ENCODE measurements at regions not wholly inside any gene's neighbourhood (a gene's known extent, or its start where the extent isn't known, plus 50 kb on each side); places are given as distances from the start of the nearest gene placed in this dataset.

DNA sequence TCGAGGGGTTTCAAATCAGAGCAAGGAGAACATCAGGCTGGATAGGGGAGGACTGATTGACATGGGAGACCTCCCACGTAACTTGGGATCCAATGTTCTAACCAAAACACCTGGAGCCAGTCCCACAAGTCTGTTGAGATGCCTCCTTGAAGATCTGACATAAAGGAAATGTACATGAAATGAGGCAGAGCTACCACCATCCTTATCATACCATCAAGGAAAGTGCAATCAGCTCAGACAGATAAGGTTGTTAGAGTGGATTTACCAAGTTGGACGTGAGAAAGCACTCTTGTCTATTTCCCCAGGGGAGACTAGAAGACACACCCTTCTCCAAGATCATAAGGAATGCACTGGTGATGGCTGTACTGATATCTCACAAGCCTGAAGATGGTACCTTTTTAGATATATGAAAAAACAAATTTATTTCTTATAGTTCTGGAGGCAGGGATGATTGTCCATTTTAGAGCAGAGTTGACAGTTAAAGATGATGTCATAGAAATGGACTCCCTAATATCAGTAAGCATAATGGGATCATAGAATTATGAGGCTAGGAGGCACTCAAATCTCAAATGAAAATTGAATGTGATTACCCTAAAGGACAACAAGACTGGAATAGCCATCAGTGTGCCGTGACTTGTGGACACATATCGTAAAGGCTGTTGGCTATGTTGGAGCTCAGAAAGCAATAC is 129.1 kb upstream of the RAB4A start:
- TF ChIP-seq, protein P1, sequence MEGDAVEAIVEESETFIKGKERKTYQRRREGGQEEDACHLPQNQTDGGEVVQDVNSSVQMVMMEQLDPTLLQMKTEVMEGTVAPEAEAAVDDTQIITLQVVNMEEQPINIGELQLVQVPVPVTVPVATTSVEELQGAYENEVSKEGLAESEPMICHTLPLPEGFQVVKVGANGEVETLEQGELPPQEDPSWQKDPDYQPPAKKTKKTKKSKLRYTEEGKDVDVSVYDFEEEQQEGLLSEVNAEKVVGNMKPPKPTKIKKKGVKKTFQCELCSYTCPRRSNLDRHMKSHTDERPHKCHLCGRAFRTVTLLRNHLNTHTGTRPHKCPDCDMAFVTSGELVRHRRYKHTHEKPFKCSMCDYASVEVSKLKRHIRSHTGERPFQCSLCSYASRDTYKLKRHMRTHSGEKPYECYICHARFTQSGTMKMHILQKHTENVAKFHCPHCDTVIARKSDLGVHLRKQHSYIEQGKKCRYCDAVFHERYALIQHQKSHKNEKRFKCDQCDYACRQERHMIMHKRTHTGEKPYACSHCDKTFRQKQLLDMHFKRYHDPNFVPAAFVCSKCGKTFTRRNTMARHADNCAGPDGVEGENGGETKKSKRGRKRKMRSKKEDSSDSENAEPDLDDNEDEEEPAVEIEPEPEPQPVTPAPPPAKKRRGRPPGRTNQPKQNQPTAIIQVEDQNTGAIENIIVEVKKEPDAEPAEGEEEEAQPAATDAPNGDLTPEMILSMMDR (conservative IDR thresholded peaks at IDR 0.05): no peak
- TF ChIP-seq EZH2 (IDR thresholded peaks at IDR 0.05; ENCODE audit: low read depth): no peak
- no peaks in the 10 kb centered on the region for H4K20me1 ChIP-seq (ENCODE audit: insufficient read depth)
- H2AFZ ChIP-seq: no peak overlapping the region
- no peaks in the 10 kb centered on the region for H3F3A ChIP-seq (ENCODE audit: insufficient read depth, low read depth)
- ChIA-PET CTCF (no interaction called here), POLR2A (ENCODE audit: unreplicated experiment) (no interaction called here)
- no peaks in the 10 kb centered on the region for H3K9me2 ChIP-seq (ENCODE audit: insufficient read depth)
- no peaks in the 10 kb centered on the region for H3K79me2 ChIP-seq (ENCODE audit: low read depth)
- no peak overlapping the region for H3K4me2 ChIP-seq
- H3K4me1 ChIP-seq (replicated peaks; ENCODE audit: insufficient read depth): no peaks in the 10 kb centered on the region
- no peak overlapping the region for H3K27ac ChIP-seq
- H3K9me3 ChIP-seq (ENCODE audit: insufficient read depth, low read depth): no peaks in the 10 kb centered on the region
- H3K36me3 ChIP-seq (ENCODE audit: low read depth): no peaks in the 10 kb centered on the region
- no TSS peak for BruUV-seq (replicated peaks)
- peaks cover 89% of the 10 kb centered on the region for H3K27me3 ChIP-seq (ENCODE audit: insufficient read depth, low read depth)
- DNase-seq: no peak
- intact Hi-C loops (cut with micrococcal nuclease; ENCODE audit: unreplicated experiment): no loop called here
- no peak overlapping the region for H3K4me3 ChIP-seq

DNA sequence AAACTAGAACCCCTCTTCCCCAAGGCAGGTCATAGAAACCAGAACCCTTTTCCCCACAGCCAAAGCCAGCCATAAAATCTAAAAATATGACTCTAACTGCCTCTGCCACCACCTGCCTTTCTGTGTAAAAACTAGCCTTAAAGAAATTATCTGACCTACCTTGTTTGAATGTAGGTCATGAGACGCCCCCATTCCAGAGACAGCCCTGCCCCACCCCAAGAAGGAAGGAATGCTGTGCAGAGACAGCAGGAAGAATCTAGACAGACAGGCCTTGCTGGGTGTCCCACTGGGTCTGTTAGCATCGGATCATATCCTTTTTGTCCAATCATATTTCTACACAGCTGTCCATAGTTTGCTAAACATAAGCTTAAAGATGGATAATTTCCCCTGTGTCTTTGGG is 128.4 kb upstream of the RAB4A start:
- Histone ChIP-seq H3K4me1 (replicated peaks; ENCODE audit: insufficient read depth) (no peaks in the 10 kb centered on the region), H3K79me2 (ENCODE audit: low read depth) (no peaks in the 10 kb centered on the region), H4K20me1 (ENCODE audit: insufficient read depth) (no peaks in the 10 kb centered on the region), H2AFZ (no peak overlapping the region), H3K4me3 (no peak overlapping the region), H3K27me3 (ENCODE audit: insufficient read depth, low read depth) (peaks cover 92% of the 10 kb centered on the region), H3F3A (ENCODE audit: insufficient read depth, low read depth) (no peaks in the 10 kb centered on the region), H3K36me3 (ENCODE audit: low read depth) (no peaks in the 10 kb centered on the region), H3K27ac (no peak overlapping the region), H3K9me3 (ENCODE audit: insufficient read depth, low read depth) (no peaks in the 10 kb centered on the region), H3K9me2 (ENCODE audit: insufficient read depth) (no peaks in the 10 kb centered on the region), H3K4me2 (no peak overlapping the region)
- no TSS peak for BruUV-seq (replicated peaks)
- intact Hi-C loops (cut with micrococcal nuclease; ENCODE audit: unreplicated experiment): no loop called here
- TF ChIP-seq EZH2 (IDR thresholded peaks at IDR 0.05; ENCODE audit: low read depth): no peak
- TF ChIP-seq, protein P1 (conservative IDR thresholded peaks at IDR 0.05): no peak
- CTCF ChIA-PET: no interaction called here
- POLR2A ChIA-PET (ENCODE audit: unreplicated experiment): no interaction called here
- DNase-seq: no peak

DNA sequence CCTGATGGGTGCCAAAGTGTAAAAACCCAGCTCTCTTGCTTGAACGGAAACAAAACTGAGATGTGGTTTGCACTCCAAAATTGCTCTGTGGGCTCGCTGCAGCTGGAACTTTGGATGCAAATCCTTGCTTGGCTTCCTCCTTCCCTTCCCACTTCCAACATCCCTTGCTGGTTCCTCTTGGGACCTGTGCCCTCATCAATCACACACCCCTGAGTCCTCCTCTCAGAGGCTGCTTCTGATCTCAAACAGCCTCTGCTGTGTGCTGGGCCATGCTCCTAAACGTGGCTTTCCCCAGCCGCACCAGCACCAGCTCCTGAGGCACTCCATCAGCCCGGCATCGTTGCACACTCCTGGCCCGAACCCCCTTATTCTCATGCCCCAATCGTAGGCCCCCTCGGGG is 124.3 kb upstream of the RAB4A start:
- Histone ChIP-seq H3K79me2 (ENCODE audit: low read depth) (no peaks in the 10 kb centered on the region), H3F3A (ENCODE audit: insufficient read depth, low read depth) (no peaks in the 10 kb centered on the region), H3K4me1 (replicated peaks; ENCODE audit: insufficient read depth) (no peaks in the 10 kb centered on the region), H3K9me3 (ENCODE audit: insufficient read depth, low read depth) (no peaks in the 10 kb centered on the region), H3K4me2 (no peak overlapping the region), H4K20me1 (ENCODE audit: insufficient read depth) (peaks cover 5% of the 10 kb centered on the region), H3K36me3 (ENCODE audit: low read depth) (no peaks in the 10 kb centered on the region), H3K9me2 (ENCODE audit: insufficient read depth) (no peaks in the 10 kb centered on the region), H2AFZ (no peak overlapping the region), H3K27me3 (ENCODE audit: insufficient read depth, low read depth) (peaks cover 80% of the 10 kb centered on the region), H3K4me3 (no peak overlapping the region), H3K27ac (no peak overlapping the region)
- ChIA-PET CTCF (no interaction called here), POLR2A (ENCODE audit: unreplicated experiment) (no interaction called here)
- intact Hi-C loops (cut with micrococcal nuclease; ENCODE audit: unreplicated experiment): no loop called here
- no peak for DNase-seq
- no TSS peak for BruUV-seq (replicated peaks)
- TF ChIP-seq, protein P1 (conservative IDR thresholded peaks at IDR 0.05): no peak
- no peak for TF ChIP-seq EZH2 (IDR thresholded peaks at IDR 0.05; ENCODE audit: low read depth)

Measured in PC-9 (cell line).